GM23338 (cell line): ENCODE measurements at regions not wholly inside any gene's neighbourhood (a gene's known extent, or its start where the extent isn't known, plus 50 kb on each side); places are given as distances from the start of the nearest gene placed in this dataset.

Experiments
- ATAC-seq: fragments of 200-7000 bp; cut with Tn5 transposase; 3 replicates; pipeline ENCODE4 v1.9.1; 2020
- DNase-seq: peaks from one replicate; pipeline ENCODE4 v3.0.0-alpha.2; 2015; ENCODE audit warnings: low spot score
- H2AFZ ChIP-seq: fragments of 200-600 bp; sonication (generic); 2 replicates; pipeline ENCODE4 v1.8.0; 2016; ENCODE audit warnings: antibody characterized with exemption, mild to moderate bottlenecking, moderate library complexity
- H3F3A ChIP-seq: fragments of 200-600 bp; sonication (generic); replicated peaks from 2 replicates; pipeline ENCODE4 v1.8.0; 2017; ENCODE audit warnings: antibody characterized with exemption, mixed run types, low read depth
- H3K27ac ChIP-seq: fragments of 200-600 bp; sonication (generic); 2 replicates; pipeline ENCODE4 v1.6.1; 2016; ENCODE audit warnings: low read depth
- H3K27me3 ChIP-seq: fragments of 200-600 bp; sonication (generic); 2 replicates; pipeline ENCODE4 v1.8.0; 2016; ENCODE audit warnings: mild to moderate bottlenecking, mixed run types, moderate library complexity; ENCODE audit not compliant: insufficient read depth
- H3K36me3 ChIP-seq: fragments of 200-600 bp; sonication (generic); 2 replicates; pipeline ENCODE4 v1.8.0; 2016; ENCODE audit warnings: mild to moderate bottlenecking; ENCODE audit not compliant: insufficient read depth
- H3K4me1 ChIP-seq: fragments of 200-600 bp; sonication (generic); 2 replicates; pipeline ENCODE4 v1.8.0; 2016; ENCODE audit warnings: mild to moderate bottlenecking, moderate library complexity; ENCODE audit not compliant: insufficient read depth
- H3K4me2 ChIP-seq: fragments of 200-600 bp; sonication (generic); 2 replicates; pipeline ENCODE4 v1.7.1; 2017; ENCODE audit warnings: mixed run types
- H3K4me3 ChIP-seq: fragments of 200-600 bp; sonication (generic); 2 replicates; pipeline ENCODE4 v1.6.1; 2016; ENCODE audit warnings: mixed run types
- H3K79me2 ChIP-seq: fragments of 200-600 bp; sonication (generic); replicated peaks from 2 replicates; pipeline ENCODE4 v1.8.0; 2017; ENCODE audit warnings: mild to moderate bottlenecking; ENCODE audit not compliant: insufficient read depth
- H3K9me2 ChIP-seq: fragments of 200-600 bp; sonication (generic); 2 replicates; pipeline ENCODE4 v1.8.0; 2017; ENCODE audit not compliant: insufficient read depth
- H4K20me1 ChIP-seq: fragments of 200-600 bp; sonication (generic); replicated peaks from 2 replicates; pipeline ENCODE4 v1.8.0; 2017; ENCODE audit warnings: mild to moderate bottlenecking; ENCODE audit not compliant: insufficient read depth
- H3K27ac Mint-ChIP-seq: 2 replicates; pipeline ENCODE4 v1.8.0; 2020; ENCODE audit warnings: inconsistent platforms, mild to moderate bottlenecking, moderate library complexity, mixed read lengths
- H3K27me3 Mint-ChIP-seq: 3 replicates; pipeline ENCODE4 v1.8.0; 2022; ENCODE audit warnings: low read depth, mild to moderate bottlenecking, moderate library complexity, mixed read lengths, inconsistent platforms; ENCODE audit not compliant: insufficient read depth, poor library complexity
- H3K36me3 Mint-ChIP-seq: 3 replicates; pipeline ENCODE4 v1.8.0; 2021; ENCODE audit warnings: low read depth, mild to moderate bottlenecking, inconsistent platforms, moderate library complexity, mixed read lengths
- H3K4me1 Mint-ChIP-seq: 3 replicates; pipeline ENCODE4 v1.8.0; 2020; ENCODE audit warnings: mild to moderate bottlenecking, inconsistent platforms, mixed read lengths
- H3K4me3 Mint-ChIP-seq: 3 replicates; pipeline ENCODE4 v1.8.0; 2021; ENCODE audit warnings: moderate library complexity, mild to moderate bottlenecking, inconsistent platforms, mixed read lengths
- H3K9me3 Mint-ChIP-seq: 3 replicates; pipeline ENCODE4 v1.8.0; 2020; ENCODE audit warnings: moderate library complexity, mild to moderate bottlenecking, inconsistent platforms, mixed read lengths
- CREB1 ChIP-seq: fragments of 250-450 bp; sonication (Bioruptor Pico); IDR thresholded peaks from 2 replicates; pipeline ENCODE4 v1.5.0; 2020; ENCODE audit warnings: low read depth, mild to moderate bottlenecking, moderate library complexity
- CTCF ChIP-seq, 2 experiments: fragments of 200-600 bp in 1 of 2; sonication (generic) in 1 of 2; conservative IDR thresholded peaks; 2 replicates each; pipeline versions ENCODE4 v1.5.1 to v1.6.1; 2016 to 2017; ENCODE audit warnings: antibody characterized with exemption in 2 of 2, low read depth in 2 of 2, mild to moderate bottlenecking in 2 of 2, moderate library complexity in 1 of 2
- ETS1 ChIP-seq: IDR thresholded peaks from 2 replicates; pipeline ENCODE4 v1.6.1; 2016; ENCODE audit warnings: antibody characterized with exemption
- EZH2 ChIP-seq: fragments of 200-600 bp; sonication (generic); IDR thresholded peaks from one replicate; pipeline ENCODE4 v1.8.0; 2017; ENCODE audit warnings: antibody characterized with exemption, mild to moderate bottlenecking, low read depth; ENCODE audit not compliant: unreplicated experiment
- EZH2phosphoT487 ChIP-seq: fragments of 200-600 bp; sonication (generic); IDR thresholded peaks from one replicate; pipeline ENCODE4 v1.8.1; 2018; ENCODE audit warnings: antibody characterized with exemption; ENCODE audit not compliant: unreplicated experiment
- JUNB ChIP-seq: IDR thresholded peaks from one replicate; pipeline ENCODE4 v1.6.1; 2016; ENCODE audit warnings: antibody characterized with exemption; ENCODE audit not compliant: unreplicated experiment
- NANOG ChIP-seq: IDR thresholded peaks from 2 replicates; pipeline ENCODE4 v1.6.1; 2016; ENCODE audit warnings: antibody characterized with exemption, borderline replicate concordance
- REST ChIP-seq: IDR thresholded peaks from one replicate; pipeline ENCODE4 v1.6.1; 2018; ENCODE audit warnings: antibody characterized with exemption; ENCODE audit not compliant: unreplicated experiment
- STAT1 ChIP-seq: IDR thresholded peaks from one replicate; pipeline ENCODE4 v1.6.1; 2016; ENCODE audit warnings: antibody characterized with exemption; ENCODE audit not compliant: unreplicated experiment
- ZNF114 ChIP-seq: fragments of 250-450 bp; sonication (Bioruptor Pico); IDR thresholded peaks from 2 replicates; pipeline ENCODE4 v1.5.0; 2020; ENCODE audit warnings: mild to moderate bottlenecking, moderate library complexity
- ZNF331 ChIP-seq: fragments of 250-450 bp; sonication (Bioruptor Pico); IDR thresholded peaks from 2 replicates; pipeline ENCODE4 v1.5.0; 2020; ENCODE audit warnings: low read depth, mild to moderate bottlenecking, moderate library complexity
- ZNF462 ChIP-seq: fragments of 250-450 bp; sonication (Bioruptor Pico); IDR thresholded peaks from 2 replicates; pipeline ENCODE4 v1.5.0; 2020; ENCODE audit warnings: mild to moderate bottlenecking, moderate library complexity

- ATAC-seq (no peak), DNase-seq (no peak)
- H3K4me1 ChIP-seq = peaks cover 14% of the 10 kb centered on the region
- H3K27me3 Mint-ChIP-seq = no peaks in the 10 kb centered on the region
- H3K4me3 ChIP-seq = no peak overlapping the region
- no peaks in the 10 kb centered on the region for H3F3A ChIP-seq
- no peaks in the 10 kb centered on the region for H3K36me3 ChIP-seq
- H3K79me2 ChIP-seq = no peaks in the 10 kb centered on the region
- no peak overlapping the region for H3K27ac Mint-ChIP-seq
- TF ChIP-seq ZNF462 (CRISPR knock-in tag) (no peak), STAT1 (no peak), EZH2 (no peak), ZNF331 (CRISPR knock-in tag) (no peak), ETS1 (no peak), JUNB (no peak), CREB1 (CRISPR knock-in tag) (no peak), EZH2phosphoT487 (no peak), REST (no peak), ZNF114 (CRISPR knock-in tag) (no peak), NANOG (no peak), CTCF (conservative IDR thresholded peaks at IDR 0.05; ENCODE audit: low read depth in 2 of 2) (no peak)
- no peaks in the 10 kb centered on the region for H3K27me3 ChIP-seq
- H3K4me2 ChIP-seq = no peak overlapping the region
- no peak overlapping the region for H3K4me3 Mint-ChIP-seq
- no peaks in the 10 kb centered on the region for H3K9me2 ChIP-seq
- no peaks in the 10 kb centered on the region for H3K9me3 Mint-ChIP-seq
- H3K27ac ChIP-seq = no peak overlapping the region
- H4K20me1 ChIP-seq = no peaks in the 10 kb centered on the region
- peaks cover 14% of the 10 kb centered on the region for H3K4me1 Mint-ChIP-seq
- H3K36me3 Mint-ChIP-seq = no peaks in the 10 kb centered on the region
- no peak overlapping the region for H2AFZ ChIP-seq
Measured at GRCh38 chr4:147084861-147085260, 139.2 kb upstream of the TTC29 start.
